Keratinocyte (primary cell): ENCODE measurements at regions not wholly inside any gene's neighbourhood (a gene's known extent, or its start where the extent isn't known, plus 50 kb on each side); places are given as distances from the start of the nearest gene placed in this dataset.

Experiments used
- DNase-seq: peaks from one replicate; pipeline ENCODE4 v3.0.0-alpha.2; 2011; ENCODE audit warnings: low read depth, missing footprints, low spot score
- FAIRE-seq: peaks from 2 replicates; lab custom pipeline; 2011; peaks lifted over from hg19 to GRCh38; lab: Jason Lieb, UNC
- H2AFZ ChIP-seq: 2 replicates; pipeline ENCODE4 v1.6.0; 2012; ENCODE audit warnings: low read length, control low read depth, inconsistent platforms; ENCODE audit not compliant: control insufficient read depth
- H3K27ac ChIP-seq: 2 replicates; pipeline ENCODE4 v1.5.1; 2011; ENCODE audit warnings: low read length; ENCODE audit not compliant: control insufficient read depth, insufficient read depth
- H3K27me3 ChIP-seq: 3 replicates; pipeline ENCODE4 v1.6.0; 2011; ENCODE audit warnings: low read length; ENCODE audit not compliant: control insufficient read depth, insufficient read depth; ENCODE audit errors: extremely low read depth
- H3K36me3 ChIP-seq, 2 experiments: 2 replicates in 1 of 2; 3 replicates in 1 of 2; pipeline ENCODE4 v1.5.1; 2011; ENCODE audit warnings: low read length in 2 of 2, mild to moderate bottlenecking in 1 of 2; ENCODE audit not compliant: control insufficient read depth in 2 of 2, insufficient read depth in 2 of 2; ENCODE audit errors: extremely low read depth in 1 of 2
- H3K4me1 ChIP-seq: 3 replicates; pipeline ENCODE4 v1.5.1; 2011; ENCODE audit warnings: low read length; ENCODE audit not compliant: control insufficient read depth, insufficient read depth; ENCODE audit errors: extremely low read depth
- H3K4me2 ChIP-seq: 3 replicates; pipeline ENCODE4 v1.6.0; 2011; ENCODE audit warnings: low read depth, low read length; ENCODE audit not compliant: control insufficient read depth, insufficient read depth; ENCODE audit errors: extremely low read depth
- H3K4me3 ChIP-seq, 3 experiments: fragments of 200-600 bp in 1 of 3; sonication (generic) in 1 of 3; 2 replicates in 2 of 3; 3 replicates in 1 of 3; pipeline ENCODE4 v1.5.1; 2011 to 2016; ENCODE audit warnings: low read length in 3 of 3, mild to moderate bottlenecking in 3 of 3, control low read depth in 2 of 3, inconsistent platforms in 1 of 3, low read depth in 1 of 3, mixed read lengths in 1 of 3, mixed run types in 1 of 3, moderate library complexity in 1 of 3; ENCODE audit not compliant: control insufficient read depth in 2 of 3, insufficient read depth in 2 of 3; ENCODE audit errors: extremely low read depth in 1 of 3
- H3K79me2 ChIP-seq: 2 replicates; pipeline ENCODE4 v1.6.0; 2012; ENCODE audit warnings: low read length; ENCODE audit not compliant: control insufficient read depth, insufficient read depth
- H3K9ac ChIP-seq: 3 replicates; pipeline ENCODE4 v1.6.0; 2011; ENCODE audit warnings: low read length; ENCODE audit not compliant: control insufficient read depth, insufficient read depth; ENCODE audit errors: extremely low read depth
- H3K9me1 ChIP-seq: 3 replicates; pipeline ENCODE4 v1.6.0; 2011; ENCODE audit warnings: low read length; ENCODE audit not compliant: control insufficient read depth, insufficient read depth; ENCODE audit errors: extremely low read depth
- H3K9me3 ChIP-seq: 2 replicates; pipeline ENCODE4 v1.5.1; 2012; ENCODE audit warnings: low read depth, low read length; ENCODE audit not compliant: control insufficient read depth
- H4K20me1 ChIP-seq: 3 replicates; pipeline ENCODE4 v1.6.0; 2011; ENCODE audit warnings: low read length; ENCODE audit not compliant: control insufficient read depth, insufficient read depth; ENCODE audit errors: extremely low read depth
- CTCF ChIP-seq, 3 experiments: IDR thresholded peaks in 1 of 3; conservative IDR thresholded peaks in 1 of 3; optimal IDR thresholded peaks in 1 of 3; 2 replicates in 2 of 3; 3 replicates in 1 of 3; pipeline versions ENCODE3 to v1.5.1; 2011; ENCODE audit warnings: low read length in 3 of 3, mild to moderate bottlenecking in 3 of 3, moderate library complexity in 2 of 3, control low read depth in 1 of 3, inconsistent platforms in 1 of 3; ENCODE audit not compliant: insufficient read depth in 2 of 3; ENCODE audit errors: extremely low read depth in 1 of 3
- EZH2 ChIP-seq: IDR thresholded peaks from one replicate; pipeline ENCODE4 v1.6.1; 2012; ENCODE audit warnings: inconsistent platforms, mild to moderate bottlenecking, low read length, moderate library complexity
- dilution Hi-C: fragments of 300-500 bp; cut with MboI; formaldehyde crosslinking; loops from one replicate; pipeline ENCODE4 v1.7.0; 2020; ENCODE audit warnings: low sequenced_read_pairs; ENCODE audit not compliant: extremely low pct_ligation_motif_present

GRCh38 chr5:38736089-38736488 lies 109.7 kb upstream of the OSMR start:
- DNase-seq (no peak), FAIRE-seq (no peak)
- H3K27me3 ChIP-seq = peaks cover 6% of the 10 kb centered on the region
- H3K9me3 ChIP-seq = no peaks in the 10 kb centered on the region
- no peaks in the 10 kb centered on the region for H3K4me1 ChIP-seq
- TF ChIP-seq CTCF (optimal IDR thresholded peaks at IDR 0.05 in 1 of 3, IDR thresholded peaks at IDR 0.05 in 1 of 3, conservative IDR thresholded peaks at IDR 0.05 in 1 of 3; ENCODE audit: extremely low read depth in 1 of 3, insufficient read depth in 2 of 3, low read length in 3 of 3) = no peak
- TF ChIP-seq EZH2 = no peak
- no peaks in the 10 kb centered on the region for H3K79me2 ChIP-seq
- dilution Hi-C loops = no loop called here
- H3K9ac ChIP-seq = no peak overlapping the region
- H3K4me2 ChIP-seq = no peak overlapping the region
- no peak overlapping the region for H3K27ac ChIP-seq
- no peaks in the 10 kb centered on the region for H4K20me1 ChIP-seq
- H3K36me3 ChIP-seq = no peaks in the 10 kb centered on the region
- H3K4me3 ChIP-seq = no peak overlapping the region
- H3K9me1 ChIP-seq = no peaks in the 10 kb centered on the region
- H2AFZ ChIP-seq = no peak overlapping the region

GRCh38 chr5:38737976-38738375 lies 107.8 kb upstream of the OSMR start:
- no peaks in the 10 kb centered on the region for H3K9me1 ChIP-seq
- no peak for TF ChIP-seq EZH2
- no peak for TF ChIP-seq CTCF (optimal IDR thresholded peaks at IDR 0.05 in 1 of 3, IDR thresholded peaks at IDR 0.05 in 1 of 3, conservative IDR thresholded peaks at IDR 0.05 in 1 of 3; ENCODE audit: extremely low read depth in 1 of 3, insufficient read depth in 2 of 3, low read length in 3 of 3)
- H3K9me3 ChIP-seq = peaks cover 2% of the 10 kb centered on the region
- no peak overlapping the region for H3K9ac ChIP-seq
- no peaks in the 10 kb centered on the region for H3K4me1 ChIP-seq
- no peak overlapping the region for H3K27ac ChIP-seq
- H3K27me3 ChIP-seq = peaks cover 3% of the 10 kb centered on the region
- no peaks in the 10 kb centered on the region for H4K20me1 ChIP-seq
- FAIRE-seq (no peak), DNase-seq (no peak)
- no peak overlapping the region for H3K4me3 ChIP-seq
- dilution Hi-C loops = no loop called here
- no peak overlapping the region for H3K4me2 ChIP-seq
- no peaks in the 10 kb centered on the region for H3K79me2 ChIP-seq
- no peaks in the 10 kb centered on the region for H3K36me3 ChIP-seq
- no peak overlapping the region for H2AFZ ChIP-seq
